NCI-H1092 (cell line): ENCODE measurements at regions not wholly inside any gene's neighbourhood (a gene's known extent, or its start where the extent isn't known, plus 50 kb on each side); places are given as distances from the start of the nearest gene placed in this dataset.

Source experiments
- DNase-seq: peaks from one replicate; lab custom pipeline; 2025; lab: John Stamatoyannopoulos, UW

DNA sequence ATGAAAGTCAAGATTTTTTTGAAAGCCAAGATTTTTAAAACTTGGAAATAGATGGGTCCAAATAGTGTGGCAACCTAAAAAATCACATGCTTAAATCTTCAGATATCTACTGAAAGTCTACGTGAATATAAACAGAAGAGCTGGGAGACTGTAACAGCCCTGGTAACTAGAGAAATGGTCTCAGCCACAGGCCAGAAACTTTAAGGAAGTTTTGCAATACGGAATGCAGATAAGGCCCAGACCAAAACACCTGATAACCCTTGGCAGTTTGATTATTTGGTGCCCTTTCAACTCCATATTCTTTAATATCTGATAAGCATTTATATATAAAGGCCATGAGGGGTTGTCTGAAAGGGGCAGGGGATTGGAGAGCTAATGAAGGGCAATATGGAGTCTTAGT is 537.3 kb upstream of the TGFBR2 start:
- DNase-seq = no peak

DNA sequence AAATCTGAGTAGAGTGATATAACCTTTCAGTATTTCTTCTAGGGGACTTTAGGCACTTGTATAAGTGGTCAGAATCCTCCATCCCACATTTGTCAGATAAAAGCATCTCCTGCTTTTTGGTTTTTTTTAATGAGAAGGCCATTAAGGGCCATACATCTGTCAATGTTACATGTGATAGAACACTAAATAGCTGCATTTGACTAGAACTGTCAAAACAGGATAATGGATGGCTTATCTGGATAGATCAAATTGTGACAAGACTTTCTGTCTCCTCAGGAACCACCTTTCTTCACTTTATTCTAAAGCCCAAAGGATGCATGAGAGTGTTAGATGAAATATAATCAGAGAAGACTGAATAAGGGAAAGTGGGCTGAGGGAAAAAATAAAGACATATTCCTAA is 533.4 kb upstream of the TGFBR2 start:
- DNase-seq = no peak

DNA sequence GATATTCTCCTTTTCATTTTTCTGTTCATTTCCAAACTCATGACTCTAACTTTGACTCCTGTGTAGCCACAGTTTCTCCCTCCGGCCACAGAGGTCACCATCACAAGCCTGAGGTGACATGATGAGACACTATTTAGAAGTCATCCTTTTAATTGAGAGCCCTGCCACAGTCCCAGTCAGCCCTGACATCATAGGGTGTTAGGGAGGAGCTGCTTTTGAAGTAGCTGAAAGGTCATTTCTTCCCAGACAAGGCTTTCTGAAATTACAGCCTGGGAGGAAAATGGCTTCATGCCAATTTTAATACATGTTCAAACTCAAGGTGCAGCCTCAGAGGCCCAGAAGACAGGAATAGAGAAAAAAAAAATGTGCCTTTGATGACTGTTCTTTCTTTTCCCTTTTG is 532.8 kb upstream of the TGFBR2 start:
- no peak for DNase-seq

DNA sequence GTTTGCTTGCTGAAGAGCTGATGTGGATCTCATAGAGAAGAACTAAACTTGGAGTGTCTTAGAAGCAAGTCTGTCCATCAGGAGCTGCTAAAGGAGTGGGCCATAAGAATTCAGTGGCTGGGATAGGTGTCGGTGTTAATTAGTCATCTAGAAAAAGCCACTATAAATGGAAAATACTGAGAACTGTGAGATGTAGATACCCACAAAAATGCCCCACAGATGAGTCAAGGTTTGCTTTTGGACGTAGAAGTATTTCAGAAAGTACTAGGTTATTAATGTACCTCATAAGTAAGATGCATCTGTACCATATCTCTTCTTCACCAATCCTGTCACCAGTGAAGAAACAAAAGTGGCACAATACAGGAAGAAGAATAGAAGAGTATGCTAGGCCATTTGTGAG is 530.9 kb upstream of the TGFBR2 start:
- no peak for DNase-seq

DNA sequence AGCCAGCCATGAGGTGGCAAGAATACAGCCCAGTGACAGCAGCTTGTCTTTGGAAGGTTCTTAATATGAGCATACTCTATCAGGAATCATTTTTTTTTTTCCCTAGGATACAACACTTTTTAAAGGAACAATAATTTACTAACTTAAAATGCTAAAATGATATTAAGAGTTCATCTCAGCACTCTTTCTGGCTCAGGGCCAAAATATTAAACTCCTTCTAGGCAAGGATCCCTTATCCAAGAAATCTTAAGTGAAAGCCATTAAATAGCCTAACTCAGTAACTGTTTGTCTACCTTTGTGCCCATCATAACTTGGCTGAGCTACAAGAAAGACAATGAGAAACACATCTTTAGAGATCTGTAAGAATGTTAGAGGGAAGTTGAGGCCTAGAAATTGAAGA is 529.5 kb upstream of the TGFBR2 start:
- DNase-seq = no peak

DNA sequence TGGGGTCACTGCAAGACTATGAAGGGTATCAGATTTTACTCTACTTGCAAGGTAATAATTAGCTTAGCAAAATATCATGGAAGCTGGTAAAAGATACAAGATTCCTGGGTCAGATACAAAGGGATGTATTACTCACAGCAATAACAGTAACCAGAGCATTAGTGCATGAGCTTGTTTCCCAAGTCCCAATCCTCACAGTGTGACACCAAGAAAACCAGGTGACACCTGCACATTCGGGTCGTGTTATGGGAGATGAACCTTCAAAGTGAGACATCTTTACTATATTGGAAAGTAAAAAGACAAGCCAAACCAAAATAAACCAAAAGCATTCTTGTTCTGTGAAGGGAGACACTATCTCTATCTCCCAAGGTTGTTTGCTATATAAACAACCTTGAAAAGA is 528.7 kb upstream of the TGFBR2 start:
- DNase-seq = no peak

DNA sequence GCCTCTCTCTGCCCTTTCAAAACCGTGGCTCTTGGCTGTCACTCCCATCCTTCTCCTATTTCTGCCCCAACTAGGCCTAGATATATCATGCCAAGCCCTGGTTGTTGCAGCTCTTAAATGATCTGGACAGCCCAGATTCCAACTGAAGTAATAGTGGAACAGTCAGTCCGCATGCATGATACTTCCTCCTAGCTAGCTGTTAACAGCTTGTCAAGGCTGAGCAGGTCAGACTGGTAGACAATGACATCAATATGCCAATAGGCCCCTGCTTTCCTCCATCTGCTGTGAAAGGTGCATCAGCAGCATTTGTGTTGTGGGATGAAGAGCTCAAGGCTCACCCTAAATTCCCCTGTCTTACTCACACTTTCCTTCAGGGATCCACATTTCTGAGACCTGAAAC is 527.7 kb upstream of the TGFBR2 start:
- no peak for DNase-seq

DNA sequence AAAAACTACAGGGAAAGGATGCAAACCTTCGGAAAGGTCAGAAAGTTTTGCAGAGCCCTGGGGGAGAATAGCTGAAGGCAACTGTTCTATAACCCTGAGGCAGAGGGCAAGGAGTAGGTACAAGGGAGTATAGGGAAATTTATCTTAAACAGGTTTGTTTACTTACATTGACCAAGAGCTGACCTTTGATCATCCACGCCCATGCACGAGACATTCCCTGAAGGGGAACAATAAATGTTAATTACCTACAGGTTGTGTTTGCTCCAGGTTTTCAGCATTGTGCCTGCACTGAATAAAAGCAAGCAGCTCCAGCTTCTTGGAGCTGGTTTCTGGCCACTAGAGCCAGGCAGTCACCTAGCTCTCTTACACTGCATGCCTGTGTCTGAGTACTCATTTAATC is 524.5 kb upstream of the TGFBR2 start:
- DNase-seq = no peak

DNA sequence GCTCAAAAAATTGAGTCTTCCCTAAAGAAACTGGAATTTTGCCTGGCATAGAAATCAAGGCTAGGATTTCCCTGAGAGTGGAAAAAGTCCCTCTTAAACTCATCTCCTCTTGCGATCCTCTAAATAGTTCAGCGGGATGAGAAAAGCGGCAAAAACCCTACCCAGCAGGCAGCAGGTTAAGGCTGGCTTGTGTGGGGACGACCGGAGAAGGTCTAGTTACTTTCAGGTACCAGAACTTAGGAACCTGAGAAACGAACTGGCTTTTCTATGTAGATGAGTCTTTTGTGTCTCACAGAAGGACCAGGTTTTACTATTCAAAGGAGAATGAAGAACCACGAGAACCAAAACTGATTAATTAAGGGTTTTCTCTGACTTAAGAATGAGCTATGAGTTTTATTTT is 523.7 kb upstream of the TGFBR2 start:
- DNase-seq = no peak

DNA sequence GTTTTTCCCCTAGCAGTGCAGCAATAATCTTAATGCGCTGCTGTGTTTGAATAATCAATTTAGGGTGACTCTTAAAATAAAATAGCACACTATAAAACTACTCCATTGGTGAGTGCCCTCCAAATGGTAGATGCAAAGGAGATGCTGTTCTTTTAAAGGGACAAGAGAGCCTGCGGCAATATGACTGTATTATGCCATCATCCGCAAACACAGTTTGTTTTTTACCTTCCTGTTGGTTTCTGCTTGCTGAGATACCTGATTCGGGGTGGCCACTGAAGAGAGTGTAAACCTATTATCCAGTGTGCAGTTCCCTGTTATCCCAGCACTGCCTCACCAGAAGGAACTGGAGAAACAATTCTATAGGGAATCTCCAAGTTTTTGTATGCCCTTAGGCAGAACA is 523.1 kb upstream of the TGFBR2 start:
- DNase-seq = no peak

DNA sequence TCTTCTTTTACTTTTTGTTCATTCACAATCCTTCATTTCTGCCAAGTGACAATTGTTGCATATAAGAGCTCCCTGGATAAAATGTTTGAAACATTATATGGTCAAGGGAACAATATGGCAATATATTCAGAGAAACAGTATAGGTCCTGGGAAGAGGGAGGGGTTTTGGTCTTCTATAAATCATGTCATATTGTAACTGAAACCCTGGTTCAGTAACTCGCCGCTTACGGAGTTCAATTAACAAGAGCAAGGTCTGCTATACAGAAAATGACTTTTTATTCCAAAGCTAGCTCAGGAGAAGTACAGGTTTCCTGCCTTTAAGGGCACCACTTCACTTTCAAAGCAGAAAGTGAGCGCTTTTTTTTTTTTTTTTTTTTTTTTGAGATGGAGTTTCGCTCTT is 522.1 kb upstream of the TGFBR2 start:
- no peak for DNase-seq

DNA sequence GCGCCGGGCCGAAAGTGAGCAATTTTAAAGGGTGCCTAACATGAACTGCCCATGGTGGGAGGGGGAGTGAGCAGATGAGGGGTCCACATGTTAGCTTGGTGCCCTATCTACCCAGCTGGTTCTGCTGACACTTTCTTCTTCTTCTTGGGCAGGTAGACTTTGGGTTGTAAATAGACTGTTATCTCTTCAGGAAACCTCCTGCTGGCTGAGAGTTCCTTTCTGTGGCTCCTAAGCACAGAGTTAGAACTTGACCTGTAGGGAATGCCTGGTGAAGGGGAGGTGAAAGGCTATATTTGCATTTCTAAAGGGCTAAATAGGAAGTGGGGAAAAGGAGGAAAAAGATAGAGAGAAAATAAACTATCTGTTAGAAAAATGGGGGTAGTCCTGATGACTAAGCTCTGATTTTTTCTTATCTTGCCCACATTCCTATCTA is 521.4 kb upstream of the TGFBR2 start:
- no peak for DNase-seq

DNA sequence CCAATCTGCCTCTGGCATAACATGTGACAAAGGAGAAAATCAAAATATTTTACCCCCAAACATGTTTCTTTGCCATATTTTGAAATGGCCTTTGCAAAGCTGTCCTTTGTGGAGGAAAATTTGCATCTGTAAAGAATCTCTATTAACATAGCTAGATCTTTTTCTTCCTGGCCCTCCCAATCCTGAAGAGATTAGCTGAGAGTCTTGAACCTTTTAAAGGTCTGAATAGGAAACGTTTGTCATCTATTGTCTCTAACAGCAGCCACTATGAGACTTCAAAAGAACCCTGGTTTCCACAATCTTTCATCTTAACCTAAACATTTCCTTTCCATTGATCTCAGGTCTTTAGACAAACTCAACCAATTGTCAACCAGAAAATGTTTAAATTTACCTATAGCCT is 520.9 kb upstream of the TGFBR2 start:
- no peak for DNase-seq

DNA sequence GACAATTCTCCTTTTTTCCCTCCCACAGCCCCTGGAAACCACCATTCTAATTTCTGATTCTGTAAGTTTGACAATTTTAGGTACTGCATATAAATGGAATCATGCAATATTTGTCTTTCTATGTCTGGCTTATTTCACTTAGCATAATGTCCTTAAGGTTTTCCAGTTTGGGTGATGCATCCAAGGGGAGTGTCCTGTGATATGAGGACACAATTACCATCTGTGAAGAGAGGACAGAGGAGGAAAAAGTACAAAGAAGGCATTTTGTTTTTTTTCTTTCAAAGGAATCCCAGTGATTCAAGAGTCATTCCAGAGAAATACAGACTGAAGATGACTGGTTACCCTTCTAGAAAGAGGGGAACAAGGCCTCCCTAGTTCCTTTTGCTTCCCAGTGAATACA is 514.7 kb upstream of the TGFBR2 start:
- DNase-seq = no peak

DNA sequence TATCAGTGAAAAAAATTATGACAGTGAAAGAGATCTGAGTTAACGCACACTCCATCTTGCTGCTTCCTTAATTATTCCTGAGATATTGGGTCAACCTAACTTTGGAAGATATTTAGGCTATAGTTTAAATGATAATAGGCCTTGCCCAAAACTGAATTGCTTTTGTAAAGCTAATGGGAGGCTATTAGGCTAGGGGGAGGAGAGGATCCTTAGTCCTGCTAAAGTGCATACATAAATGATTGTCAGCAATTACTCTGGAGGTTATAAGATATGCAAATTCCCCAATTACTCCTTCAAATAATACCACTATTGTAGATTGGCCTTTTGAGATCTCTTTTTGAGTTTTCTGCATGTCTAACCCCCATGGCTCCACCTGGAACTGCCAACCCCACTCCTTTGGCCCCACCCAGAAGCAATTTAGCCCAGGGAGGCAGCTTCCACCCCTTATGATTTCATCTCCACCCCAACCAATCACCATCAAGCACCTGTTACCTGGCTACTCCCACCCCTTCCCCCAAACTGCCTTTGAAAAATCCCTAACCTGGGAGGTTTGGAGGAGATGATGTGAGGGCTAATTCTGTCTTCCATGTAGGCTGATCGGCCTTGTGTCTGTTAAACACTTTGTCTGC is 509.3 kb upstream of the TGFBR2 start:
- DNase-seq = no peak

DNA sequence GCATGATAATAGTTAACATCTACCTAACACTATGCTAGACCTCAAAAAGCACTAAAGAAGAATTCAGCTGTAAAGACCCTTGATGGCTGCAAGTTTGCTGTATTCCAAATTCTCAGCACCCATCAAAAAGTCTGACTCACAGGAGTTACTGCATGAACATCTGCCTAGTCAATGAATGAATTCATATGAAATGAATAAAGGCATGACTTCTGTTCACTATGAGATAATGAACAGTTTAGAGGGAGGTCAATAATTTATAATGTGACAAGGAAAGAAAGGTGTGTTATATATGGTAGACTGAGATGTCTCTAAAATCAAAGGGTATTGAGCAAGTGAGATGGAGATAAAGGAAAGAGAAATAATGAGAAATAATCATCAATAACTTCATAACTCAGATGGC is 508.2 kb upstream of the TGFBR2 start:
- no peak for DNase-seq

DNA sequence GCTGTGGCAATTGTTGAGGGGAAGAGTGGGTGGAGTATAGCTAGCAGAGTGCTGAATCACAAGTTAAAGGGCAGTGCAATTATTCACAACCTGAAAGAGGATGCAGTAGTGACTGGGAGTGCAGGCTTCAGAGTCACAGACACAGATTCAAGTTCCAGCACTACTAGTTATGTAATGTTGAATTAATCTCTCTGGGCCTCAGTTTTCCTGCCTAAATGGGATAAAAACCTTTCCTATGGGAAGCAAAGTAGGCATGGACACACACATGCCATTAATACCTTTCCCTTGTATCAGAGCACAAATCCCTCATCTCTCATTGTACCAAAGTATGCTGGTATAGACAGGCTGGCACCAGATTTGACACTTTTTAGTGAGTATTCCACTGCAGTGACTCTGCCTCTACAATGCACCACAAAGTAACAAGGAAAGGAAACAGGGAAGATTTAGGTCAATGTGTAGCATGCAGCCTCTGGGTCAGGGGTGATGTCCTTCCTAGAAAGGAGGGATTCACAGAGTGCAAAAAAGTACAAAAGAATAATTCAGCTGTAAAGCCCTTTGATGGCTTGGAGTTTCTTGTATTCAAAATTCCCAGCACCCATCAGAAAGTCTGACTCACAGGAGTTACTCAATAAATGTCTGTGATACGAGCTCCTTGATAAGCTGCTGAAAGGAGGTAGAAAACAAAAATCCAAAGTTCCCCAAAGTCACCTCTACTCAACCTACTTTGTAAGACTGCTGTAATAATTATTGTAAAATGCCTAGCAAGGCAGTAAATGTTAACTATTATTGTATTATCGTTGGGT is 507.5 kb upstream of the TGFBR2 start:
- DNase-seq = no peak

DNA sequence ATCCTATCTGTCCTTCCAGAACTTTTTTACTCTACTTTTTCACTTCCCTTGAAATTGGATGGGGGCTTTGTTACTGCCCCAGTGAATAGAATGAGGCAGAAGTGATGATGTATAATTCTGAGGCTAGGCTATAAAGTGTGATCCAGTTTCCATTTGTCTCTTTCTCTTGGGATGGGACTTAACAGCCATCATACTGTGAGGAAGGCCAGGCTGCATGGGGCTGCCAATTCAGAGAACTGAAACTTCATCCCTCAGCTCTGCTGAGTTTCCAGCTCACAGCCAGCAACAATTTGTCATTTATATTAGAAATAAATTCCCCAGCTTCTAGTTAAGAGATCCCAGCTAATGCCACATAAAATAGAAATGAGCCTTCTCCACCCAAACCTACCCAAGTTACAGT is 504.0 kb upstream of the TGFBR2 start:
- DNase-seq = no peak

DNA sequence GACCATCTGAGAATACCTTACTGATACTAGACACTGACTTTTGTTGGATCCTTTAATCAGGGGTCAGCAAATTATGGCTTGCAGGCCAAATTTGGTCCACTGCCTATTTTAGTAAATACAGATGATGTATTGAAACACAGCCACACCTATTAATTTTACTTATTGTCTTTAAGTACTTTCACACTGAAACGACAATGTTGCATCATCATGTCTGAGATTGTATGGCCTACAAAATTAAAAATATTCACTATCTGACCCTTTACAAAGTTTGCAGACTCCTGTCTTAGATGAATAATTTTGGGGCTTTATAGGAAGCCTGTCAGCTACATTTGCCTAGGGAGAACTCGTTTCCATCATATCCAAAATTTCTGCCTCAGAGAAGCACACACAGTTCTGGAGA is 503.2 kb upstream of the TGFBR2 start:
- no peak for DNase-seq

DNA sequence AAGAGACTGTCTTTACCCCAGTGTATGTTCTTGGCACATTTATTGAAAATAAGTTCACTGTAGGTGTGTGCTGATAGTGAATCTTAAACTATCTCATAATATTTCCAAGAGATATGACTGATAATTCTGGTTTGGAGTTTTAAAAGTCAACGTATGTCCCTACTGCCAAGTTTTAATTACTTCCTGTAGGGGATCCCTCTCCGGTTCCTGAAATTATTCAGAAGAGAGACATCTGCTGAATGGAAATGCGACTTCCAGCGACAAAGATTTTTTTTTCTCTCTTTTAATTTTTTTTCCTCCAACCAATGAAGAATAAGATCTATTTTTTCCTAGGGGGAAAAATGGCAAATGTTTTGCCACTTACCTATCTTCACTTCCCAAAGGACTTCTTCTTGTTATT is 498.9 kb upstream of the TGFBR2 start:
- DNase-seq = no peak

DNA sequence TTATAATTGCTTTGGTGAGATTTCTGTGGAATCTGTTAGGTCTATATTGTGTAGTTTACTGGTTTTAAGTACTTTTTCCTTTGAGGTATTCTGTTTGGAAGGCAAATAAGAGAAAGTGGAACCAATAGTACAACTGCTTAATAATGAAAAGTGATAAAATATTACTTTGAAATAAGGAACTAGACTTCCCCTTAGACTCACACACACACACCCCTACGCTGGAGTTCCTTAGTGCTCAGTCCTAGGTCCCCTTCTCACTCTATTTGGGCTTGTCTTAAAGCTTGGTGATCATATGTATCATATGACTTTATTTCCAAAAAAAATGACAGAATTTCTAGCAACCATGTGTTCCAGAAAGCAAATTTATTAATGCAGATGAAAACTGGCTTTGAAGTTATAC is 494.0 kb upstream of the TGFBR2 start:
- DNase-seq = no peak

DNA sequence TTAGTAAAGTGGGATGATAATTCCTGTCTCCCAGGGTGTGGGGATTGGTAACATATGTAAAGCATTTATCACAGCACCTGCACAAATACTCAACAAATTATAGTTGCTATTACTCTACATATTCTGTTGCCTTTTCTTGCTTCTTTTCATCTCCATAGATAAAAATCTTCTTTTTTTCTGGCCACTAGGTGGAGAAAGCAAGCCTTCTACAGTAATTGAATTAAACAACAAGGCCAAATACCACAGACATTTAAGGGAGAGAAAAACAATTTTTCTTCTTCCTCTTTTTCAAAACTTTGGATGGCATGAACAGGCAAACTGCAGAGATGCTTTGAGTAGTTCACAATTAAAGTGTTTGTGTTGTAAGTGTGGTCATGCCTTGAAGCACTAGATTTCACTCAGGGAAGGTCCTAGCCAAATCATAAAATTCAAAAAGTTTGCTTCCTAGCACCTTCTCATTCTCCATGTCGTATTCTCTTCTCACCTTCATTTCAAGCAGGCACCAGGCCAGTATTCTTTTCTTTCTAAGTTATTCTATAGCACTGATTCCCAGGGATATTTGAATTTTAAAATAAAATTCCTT is 493.4 kb upstream of the TGFBR2 start:
- peak; percentile 47 for DNase-seq

DNA sequence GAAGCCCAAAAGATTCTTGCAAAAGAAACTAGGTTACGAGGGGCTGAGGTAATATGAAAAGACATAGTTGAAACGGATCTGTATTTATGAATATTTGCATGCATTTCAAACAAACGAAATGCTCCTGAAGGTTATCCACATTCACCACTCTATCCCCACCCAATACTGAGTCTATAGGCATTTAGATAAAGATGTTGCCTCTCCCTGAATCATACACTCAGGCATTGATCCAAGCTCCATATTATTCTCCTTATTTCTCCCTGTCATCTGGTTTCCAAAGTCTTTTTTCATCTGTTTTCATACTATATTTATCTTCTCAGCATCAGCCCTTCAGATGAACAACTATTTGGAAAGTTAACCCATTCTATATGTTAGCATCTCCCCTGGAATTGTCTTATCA is 492.5 kb upstream of the TGFBR2 start:
- no peak for DNase-seq

DNA sequence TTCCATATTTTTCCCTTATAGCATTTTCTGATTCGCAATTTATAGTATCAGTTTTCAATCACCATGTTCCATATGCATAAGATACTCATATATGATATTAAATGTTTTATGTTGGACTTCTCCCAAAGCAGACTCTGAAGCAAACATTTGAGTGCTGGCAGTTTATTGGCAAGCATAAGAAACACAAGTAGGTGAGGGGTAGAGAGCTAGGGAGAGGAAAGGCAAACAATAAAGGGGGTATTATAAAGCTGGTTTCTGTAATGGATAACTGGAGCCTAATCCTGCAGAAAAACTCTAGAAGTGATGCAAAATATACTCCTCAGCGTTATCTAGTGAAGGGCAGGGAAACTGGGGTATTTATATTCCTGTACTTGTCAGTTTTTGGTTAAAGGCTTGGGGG is 491.5 kb upstream of the TGFBR2 start:
- no peak for DNase-seq
